Astrocyte of the hippocampus (primary cell): ENCODE measurements at regions not wholly inside any gene's neighbourhood (a gene's known extent, or its start where the extent isn't known, plus 50 kb on each side); places are given as distances from the start of the nearest gene placed in this dataset.
"Not testable (repeated sequence)": the region's sequence is repeated elsewhere in the genome, so short reads cannot be mapped to it uniquely, and the experiment has no call there.

ENCODE experiments used
- DNase-seq: peaks from one replicate; pipeline ENCODE4 v3.0.0; 2011; ENCODE audit warnings: low read depth, low spot score

DNA sequence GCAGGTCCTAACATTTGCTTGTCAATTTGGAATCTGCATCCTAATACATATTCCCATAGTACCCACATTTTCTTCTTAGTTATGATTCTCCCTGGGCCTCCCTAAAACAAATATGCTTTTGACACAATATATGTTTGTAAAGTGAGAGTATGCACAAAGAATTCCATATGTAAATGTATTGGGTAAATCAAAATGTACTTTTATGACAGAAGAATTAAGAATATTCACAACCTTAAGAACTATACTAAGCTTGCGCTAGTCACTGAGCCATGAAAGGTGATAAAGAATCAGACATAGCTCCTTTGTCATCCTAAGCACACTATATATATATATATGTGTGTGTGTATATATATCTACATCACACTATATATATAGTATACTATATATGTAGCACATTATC lies 438.5 kb downstream of the ACTL7B start:
- DNase-seq = no peak

DNA sequence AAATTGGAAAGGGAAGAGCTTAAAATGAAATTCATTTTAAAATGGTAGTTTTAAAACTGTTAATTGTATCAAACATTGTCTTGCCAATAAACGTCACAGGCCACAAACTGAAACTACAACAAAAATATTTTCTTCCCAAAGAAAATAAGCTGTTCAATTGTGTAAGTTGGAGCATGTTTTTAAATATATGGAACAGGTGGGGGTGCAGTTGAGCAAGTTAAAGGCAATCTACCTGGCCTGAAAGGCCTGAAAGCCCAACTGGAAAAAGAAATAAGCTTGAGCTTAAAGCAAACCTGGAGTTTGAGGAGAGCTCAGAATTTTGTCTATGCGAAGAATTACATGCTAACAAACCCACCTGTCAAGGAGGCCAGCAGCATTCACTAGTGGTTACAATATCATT lies 439.5 kb downstream of the ACTL7B start:
- DNase-seq = no peak

DNA sequence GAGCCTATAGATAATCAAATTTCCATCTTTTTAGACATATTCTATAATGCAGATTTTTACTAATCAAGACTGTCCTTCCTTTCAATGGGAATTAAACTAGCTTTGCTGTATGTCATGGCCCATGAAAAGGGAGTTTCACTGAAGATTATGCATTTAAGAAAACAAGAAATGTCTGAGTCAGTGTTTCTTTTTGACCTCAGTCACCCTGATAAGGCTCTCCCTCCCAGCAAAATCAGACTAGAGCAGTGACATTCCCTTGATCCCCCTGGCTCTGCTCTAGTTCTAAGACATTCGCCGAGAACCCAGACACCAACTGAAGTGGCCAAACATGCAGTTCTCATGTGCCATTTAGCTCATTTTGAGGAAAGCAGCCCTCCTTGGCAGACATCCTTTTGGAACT lies 442.0 kb downstream of the ACTL7B start:
- no peak for DNase-seq

DNA sequence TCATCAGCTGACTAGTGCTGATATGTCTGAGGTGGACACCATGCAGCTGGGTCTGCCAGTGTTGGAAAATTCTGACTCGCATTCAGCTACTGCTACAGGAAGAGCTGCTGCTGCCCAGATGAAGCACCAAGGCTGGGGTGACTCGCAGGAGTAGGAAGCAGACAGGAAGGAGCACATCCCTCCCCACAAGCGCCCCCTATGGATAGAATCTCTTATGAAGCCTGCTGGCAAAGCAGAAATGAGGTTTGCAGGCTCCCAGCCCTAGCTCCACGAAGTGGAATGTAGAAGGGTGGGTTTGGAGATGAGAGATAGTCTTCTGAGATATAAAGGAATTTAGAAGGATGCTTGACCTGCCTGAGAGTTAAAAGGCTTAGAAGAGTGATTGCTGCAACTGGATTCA lies 443.0 kb downstream of the ACTL7B start:
- DNase-seq = no peak

DNA sequence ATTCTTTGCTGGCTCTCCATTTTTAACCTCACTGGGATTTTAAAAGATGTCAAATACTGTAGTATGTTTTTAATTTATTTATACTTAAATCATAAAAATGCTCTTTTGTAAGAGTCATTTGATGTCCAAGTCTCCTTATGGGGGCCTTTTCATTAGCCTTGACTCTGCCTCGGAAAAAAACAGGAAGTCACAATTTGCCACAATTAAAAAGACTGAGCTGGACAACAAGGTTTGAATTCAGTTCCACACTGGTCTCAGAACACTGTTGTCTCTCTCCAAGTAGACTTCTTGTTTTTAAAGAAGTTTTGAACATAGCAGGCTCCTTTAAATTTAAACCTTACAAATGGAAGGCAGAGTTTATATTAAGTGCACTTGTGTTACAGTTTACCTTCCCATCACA lies 444.2 kb downstream of the ACTL7B start:
- no peak for DNase-seq

DNA sequence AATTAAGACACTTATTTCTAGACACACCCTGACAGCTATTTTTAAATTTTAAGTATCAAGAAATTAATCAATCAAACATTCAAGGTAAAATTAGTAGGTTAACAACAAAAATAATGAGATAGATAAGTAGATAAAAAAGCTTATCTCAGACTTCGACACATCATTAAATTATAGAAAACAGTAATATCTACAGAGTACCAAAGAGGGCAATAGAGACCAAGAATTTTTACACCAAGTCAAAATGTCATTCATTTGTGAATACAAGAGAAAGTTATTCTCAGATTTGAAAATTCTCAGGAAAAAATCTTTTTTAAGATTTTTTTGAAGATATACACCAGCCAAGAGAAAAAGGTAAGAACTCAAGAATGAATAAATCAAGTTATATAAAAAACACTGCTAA lies 445.6 kb downstream of the ACTL7B start:
- no peak for DNase-seq

DNA sequence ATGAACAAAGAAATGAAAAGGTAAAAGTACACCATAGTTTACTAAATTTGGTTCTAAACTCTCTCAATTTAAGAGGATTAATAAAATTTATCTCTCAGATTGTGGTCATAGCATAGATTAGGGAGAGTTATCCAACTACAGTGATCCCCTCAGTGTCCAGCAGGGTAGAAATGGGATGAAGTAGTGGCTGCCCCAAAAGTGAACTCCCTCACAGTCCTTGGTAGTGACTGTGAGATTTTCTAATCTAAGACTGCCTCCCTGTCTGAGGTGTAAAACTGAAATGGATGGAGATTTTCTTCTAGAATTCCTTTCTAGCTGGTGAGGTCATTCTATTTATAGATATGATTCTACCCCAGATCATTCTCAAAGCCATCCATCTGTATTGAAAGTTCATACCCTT lies 455.5 kb downstream of the ACTL7B start:
- DNase-seq = no peak

DNA sequence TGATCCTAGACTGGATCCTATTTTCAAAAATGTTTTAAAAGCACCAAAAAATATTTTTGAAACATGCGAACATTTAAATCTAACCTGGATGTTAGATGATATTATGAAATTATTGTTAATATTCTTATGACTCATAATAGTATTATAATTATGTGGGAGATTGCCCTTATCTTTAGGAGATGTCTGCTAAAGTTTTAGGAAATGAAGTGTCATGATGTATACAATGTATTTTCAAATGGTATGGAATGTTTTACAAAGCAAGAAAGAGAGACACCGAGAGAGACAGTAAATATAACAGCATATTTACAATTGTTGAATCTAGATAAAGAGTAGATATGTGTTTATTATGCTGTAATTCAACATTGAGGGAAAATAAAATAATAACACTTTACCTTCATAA lies 455.9 kb downstream of the ACTL7B start:
- DNase-seq = no peak

DNA sequence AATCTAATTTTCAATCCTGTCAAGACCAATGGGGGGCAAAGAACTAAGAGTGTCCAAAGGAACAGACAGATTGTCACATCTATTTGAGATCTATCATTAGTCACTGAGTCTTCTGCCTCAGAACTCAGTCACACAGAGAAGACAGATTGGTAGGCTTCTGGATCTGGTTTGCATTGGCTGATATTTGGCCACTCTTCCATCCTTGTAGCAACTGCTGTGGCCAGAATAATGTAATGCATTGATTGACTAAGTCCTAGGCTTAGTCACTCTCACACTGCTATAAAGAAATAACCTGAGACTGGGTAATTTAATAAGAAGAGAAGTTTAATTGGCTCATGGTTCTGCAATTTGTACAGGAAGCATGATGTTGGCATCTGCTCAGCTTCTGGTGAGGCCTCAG lies 458.5 kb downstream of the ACTL7B start:
- no peak for DNase-seq

DNA sequence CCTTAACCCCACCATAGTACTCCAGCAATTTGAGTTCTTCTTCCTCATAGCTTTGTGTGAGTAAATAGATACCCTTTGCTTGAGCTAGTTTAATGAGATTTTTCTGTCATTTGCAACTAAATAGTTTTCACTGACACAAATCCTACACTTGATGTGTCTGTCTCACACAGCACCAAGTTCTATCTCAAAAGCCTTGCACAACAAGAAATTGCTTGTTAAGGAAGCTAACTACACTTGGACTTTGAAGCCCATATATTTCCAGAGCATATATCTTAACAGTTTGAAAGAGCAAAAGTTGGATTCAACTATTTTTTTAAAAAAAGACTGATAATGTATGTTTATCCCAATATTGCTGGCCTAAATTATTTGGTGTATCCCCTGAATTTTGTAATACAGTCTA lies 459.2 kb downstream of the ACTL7B start:
- DNase-seq = no peak

DNA sequence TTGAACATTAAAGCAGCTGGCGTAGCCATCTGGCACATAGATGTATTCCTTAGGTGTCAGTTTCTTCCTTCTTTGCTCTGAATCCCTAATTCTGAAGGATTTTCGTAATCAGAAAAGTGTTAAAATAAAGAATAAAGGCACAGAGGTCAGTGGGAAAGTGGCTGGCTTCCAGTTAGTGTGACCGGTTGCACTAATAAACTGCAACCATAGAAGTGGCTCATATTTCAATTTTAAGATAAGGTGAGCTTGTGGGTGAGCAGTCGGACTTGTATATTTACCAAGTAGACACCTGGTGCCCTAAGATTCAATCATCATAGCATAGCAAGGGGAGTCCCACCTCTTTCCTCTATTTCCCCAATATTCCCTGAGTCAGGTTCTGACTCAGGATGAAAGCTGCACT lies 459.6 kb downstream of the ACTL7B start:
- DNase-seq = no peak

DNA sequence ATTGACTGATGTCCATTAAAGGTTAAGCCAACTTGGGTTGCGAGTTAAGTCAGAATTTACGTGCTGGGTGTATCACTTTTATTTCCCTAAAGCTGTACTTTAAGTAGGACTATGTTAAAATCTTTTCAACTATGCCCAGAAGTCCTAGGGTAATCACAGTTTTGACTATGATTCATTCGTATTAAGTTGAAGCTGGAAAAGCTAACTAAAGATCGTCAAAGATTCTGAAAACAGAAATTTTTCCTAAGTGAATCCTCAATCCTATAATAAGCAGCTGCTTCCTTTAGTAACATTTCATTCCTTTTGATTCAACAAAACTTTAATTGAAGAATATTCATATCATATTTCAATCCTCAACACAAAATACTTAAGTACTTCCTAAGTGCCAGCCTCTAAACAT lies 460.4 kb downstream of the ACTL7B start:
- DNase-seq = no peak

DNA sequence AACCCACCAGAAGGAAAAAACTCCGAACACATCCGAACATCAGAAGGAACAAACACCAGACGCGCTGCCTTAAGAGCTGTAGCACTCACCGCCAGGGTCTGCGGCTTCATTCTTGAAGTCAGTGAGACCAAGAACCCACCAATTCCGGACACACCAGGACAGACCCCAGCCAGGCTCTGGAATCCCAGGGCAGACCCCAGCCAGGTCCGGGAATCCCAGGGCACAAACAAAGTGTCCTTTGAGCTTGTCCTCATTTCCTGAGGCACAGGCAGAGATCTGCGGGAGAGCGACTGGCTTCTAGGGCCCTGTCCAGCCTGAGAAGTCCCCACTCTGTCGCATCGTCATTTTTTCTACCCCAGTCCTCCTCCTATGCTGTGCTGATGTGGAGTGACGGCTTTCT lies 461.1 kb downstream of the ACTL7B start:
- no peak for DNase-seq

DNA sequence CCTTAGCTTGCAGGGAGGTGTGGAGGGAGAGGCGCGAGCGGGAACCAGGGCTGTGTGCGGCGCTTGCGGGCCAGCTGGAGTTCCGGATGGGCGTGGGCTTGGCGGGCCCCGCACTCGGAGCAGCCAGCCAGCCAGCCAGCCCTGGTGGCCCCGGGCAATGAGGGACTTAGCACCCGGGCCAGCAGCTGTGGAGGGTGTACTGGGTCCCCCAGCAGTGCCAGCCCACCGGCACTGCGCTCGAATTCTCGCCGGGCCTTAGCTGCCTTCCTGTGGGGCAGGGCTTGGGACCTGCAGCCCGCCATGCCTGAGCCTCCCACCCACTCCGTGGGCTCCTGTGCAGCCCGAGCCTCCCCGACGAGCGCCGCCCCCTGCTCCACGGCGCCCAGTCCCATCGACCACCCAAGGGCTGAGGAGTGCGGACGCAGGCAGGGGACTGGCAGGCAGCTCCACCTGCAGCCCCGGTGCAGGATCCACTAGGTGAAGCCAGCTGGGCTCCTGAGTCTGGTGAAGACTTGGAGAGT lies 462.2 kb downstream of the ACTL7B start:
- not testable (repeated sequence) for DNase-seq

DNA sequence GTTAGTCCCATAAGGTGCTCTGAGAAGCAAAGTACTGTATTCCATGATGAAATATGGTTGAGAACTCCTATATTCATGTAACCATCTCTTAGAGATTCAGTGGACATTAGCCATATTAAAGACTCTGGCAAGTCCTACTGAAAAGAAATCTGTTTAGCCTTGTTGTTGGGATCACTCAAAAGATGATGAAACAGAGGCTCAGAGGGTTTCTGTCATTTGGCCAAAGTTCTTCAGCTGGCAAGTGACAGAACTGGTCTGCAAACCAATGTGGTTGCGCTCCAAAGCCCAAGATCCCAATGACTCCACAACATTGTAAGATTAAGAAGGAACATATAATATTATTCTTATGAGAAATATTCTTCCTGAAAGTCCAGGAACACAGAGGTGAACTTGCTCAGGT lies 462.9 kb downstream of the ACTL7B start:
- no peak for DNase-seq

DNA sequence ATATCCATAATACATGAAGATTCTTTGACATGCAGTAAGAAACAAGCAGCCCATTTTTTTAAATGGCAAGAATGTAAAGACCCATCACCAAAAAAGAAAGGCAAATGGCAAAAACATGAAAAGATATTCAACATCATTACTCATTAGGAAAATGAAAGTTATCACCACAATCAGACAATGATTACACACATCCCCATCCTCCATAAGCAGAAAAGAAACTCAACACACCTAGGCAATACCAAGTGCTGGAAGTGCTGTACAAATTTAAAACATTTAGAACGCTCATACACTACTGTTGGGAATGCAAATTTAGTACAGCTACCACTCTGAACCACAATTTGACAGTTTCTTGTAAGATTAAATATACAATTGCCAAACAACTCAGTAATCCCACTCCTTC lies 466.7 kb downstream of the ACTL7B start:
- DNase-seq = no peak

DNA sequence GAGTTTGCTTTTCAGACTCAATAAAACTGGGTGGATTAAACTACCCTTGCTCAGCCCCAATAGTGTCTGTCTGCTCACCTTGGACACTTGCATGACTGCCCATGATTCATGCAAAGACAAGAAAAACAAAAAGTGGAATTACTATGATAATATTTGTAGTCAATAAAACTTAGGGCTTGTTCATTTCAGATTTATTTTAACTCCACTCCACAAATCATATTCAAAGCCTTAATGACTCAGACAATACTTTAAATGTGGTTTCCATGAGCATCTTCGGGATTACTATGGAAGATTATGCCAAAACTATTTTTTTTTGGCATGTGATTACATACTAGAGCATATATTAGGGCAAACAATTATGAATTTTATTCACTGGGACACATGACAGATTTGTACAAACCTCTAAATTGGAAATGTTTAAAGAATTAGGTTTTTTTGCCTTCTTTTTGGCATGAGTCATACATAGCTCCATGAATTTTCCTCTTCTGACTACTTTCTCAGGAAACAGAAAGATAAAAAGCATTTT lies 468.9 kb downstream of the ACTL7B start:
- DNase-seq = peak; percentile 33

DNA sequence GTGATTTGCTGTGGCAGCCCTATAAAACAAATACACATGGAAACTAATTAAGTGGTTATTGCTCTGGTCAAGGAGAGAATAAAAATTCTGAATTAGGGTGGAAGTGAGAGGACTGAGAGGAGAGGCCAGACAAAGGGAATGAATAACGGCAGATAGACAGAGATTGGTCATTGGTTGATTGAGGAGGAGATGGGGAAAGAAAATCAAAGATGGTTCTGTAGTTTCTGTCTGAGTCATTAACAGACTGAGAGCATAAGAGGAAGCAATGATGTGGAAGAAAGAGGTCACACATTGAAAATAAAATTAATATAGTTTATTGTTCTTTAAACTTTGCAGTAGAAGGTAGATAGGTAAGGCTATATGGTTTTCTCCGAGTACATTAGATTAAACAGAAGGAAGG lies 469.8 kb downstream of the ACTL7B start:
- DNase-seq = no peak

DNA sequence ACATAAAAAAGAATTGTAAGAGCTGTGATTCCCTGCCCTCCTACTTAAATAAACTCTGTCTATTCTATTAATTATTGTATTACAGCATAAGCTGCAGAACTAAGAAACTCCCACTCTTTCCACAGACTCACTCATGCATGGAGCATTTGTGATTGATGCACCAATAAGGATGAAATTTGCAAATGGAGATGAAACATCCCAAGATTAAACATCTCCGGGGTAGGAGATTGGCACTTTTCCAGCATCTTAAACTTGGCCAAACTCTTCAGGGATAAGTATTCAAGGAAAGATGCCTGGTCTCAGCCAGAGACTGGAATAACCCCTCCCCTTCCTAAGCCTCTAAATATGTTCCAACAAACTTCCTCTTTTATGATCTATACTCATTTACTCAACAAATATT lies 472.0 kb downstream of the ACTL7B start:
- no peak for DNase-seq

DNA sequence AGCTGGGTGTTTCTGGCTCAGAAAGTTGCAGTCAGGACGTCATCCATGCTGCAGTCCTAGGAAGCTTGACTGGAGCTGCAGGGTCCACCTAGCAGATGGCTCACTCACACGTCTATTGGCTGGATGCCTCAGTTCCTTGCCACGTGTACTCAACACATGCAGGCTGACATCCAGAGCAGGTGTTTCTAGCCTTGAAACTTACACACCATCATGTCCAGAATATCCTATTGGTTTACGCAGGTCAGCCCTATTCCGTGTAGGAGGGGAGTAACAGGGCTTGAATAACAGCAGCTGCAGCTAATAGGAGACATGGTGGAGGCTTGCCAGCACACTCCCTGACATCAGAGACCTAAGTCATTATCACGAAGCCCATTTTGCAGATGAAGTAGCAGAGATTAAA lies 473.5 kb downstream of the ACTL7B start:
- DNase-seq = no peak

DNA sequence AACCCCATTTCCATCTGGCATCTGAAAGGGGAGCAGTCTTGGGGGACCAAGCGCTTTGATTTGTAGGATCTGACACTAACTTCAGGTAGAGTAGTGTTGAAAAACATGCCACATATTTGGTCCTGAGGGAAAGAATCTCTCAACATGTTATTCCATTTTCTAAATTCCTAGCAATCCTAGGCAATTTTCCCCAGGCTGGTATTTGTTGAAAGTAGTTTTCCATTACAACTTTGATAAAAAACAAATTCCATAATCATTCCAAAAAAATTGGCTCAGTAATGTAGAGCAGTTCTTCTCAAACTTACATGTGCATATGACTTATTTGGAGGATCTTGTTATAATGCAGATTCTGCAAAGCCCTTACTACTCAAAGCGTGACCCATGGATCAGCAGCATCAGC lies 477.9 kb downstream of the ACTL7B start:
- DNase-seq = no peak

DNA sequence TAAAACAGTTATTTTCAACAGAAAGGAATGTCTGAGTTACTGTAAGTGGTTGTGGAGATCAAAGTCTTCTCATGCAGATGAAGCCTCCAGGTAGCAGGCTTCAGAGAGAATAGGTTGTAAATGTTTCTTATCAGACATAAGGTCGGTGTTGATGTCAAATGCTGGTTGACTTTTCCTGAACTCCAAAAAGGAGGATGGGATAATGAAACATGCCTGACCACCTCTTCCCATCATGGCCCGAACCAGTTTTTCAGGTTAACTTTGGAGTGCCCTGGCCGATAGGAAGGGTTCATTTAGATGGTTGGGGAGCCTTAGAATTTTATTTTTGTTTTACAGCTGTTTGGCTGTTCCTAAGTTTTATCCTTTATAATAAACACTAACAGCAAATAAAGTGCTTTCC lies 478.4 kb downstream of the ACTL7B start:
- no peak for DNase-seq

DNA sequence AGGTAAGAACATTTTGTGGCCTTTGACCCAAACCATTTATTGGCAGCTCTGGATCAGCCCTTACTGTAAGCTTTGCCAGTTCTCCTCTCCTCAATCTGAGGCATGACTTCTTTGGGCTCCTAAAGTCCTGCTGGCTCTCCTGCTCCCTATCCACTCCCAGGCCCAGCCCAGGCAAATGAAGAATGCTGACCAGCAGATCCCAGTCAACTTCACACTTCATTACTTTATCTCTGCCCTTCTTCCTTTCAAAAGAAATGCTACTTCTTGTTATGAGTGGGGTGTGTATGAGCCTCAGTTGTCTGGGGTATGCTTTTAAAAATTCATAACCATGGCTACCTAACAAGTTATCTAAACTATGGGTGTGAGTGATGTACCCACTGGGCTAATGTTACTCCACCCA lies 479.6 kb downstream of the ACTL7B start:
- DNase-seq = no peak

DNA sequence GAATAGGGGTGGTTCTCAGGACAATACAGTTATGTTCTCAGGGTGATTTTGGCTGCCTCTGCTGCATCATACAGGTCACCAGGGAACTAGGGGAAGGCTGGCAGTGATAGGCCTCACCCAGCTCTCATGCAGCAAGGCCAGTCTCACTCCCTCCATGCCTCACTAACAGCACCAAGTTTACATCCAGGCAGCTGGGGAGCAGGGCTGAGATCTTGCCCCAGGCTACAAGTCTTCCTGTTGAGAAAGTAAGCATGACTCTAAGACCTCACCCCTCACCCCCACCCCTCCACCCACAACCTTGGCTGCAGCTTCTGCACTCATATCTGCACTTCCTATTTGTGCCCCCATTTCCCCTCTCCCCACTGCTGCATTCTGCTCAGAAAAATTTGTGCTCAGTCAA lies 481.2 kb downstream of the ACTL7B start:
- DNase-seq = no peak

DNA sequence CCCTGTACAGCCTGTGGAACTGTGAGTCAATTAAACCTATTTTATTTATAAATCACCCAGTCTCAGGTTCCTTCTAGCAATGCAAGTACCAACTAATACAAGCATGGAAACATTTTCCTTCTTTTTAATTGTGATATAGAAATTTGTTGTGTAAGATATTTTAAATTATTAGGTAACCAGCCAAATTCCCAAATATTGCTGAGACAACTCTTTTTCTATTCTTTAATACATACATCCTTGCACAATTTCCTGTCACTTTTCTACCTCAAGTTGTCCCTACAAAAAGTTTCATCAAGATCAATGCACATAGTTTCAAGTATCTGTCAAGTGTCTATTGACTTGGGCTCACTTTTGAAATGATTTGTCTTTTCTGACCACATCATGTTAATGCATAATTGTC lies 488.6 kb downstream of the ACTL7B start:
- no peak for DNase-seq
